Daoy (cell line): ENCODE measurements at regions not wholly inside any gene's neighbourhood (a gene's known extent, or its start where the extent isn't known, plus 50 kb on each side); places are given as distances from the start of the nearest gene placed in this dataset.

Source experiments
- DNase-seq: peaks from one replicate; pipeline ENCODE4 v3.0.0-alpha.2; 2015; ENCODE audit warnings: low read depth

DNA sequence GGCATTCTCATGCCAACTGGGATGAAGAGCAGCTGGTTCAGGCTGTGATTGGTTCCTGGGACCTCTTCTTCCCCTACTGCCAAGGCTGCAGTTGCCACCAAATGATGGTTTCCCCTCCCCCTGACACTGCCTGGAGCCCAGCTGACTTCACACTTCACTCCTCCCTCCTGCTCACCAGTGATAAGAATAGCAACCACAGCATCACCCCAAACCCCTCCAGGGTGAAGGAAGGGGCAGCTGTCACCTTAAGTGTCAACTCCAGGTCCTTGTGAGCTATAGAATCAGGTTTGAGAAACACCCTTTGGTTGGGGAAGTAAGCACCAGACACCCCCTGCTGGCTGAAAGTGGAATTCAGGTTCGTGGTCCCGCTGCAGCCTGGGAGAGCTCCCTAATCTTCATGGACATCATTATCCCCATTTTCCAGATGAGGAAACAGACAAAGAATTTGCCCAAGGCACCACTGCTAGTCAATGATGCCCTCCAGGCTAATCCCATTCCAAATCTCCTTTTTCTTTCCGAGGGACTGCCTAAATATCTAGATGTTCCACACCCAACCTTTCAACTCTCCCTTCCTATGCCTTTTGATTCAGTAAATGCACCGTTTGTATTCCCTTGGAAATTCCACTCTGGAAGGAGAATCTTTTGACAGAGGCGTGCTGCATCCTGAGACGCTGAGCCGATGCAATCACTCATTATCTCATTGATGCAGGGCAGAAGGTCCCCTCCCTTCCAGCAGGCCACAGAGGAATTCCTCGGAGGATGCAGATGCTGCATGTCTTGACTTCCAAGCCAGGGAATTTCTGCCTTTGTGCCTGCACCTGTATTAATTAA, 50.6 kb upstream of the UQCRFS1 start:
- peak; percentile 42 for DNase-seq

DNA sequence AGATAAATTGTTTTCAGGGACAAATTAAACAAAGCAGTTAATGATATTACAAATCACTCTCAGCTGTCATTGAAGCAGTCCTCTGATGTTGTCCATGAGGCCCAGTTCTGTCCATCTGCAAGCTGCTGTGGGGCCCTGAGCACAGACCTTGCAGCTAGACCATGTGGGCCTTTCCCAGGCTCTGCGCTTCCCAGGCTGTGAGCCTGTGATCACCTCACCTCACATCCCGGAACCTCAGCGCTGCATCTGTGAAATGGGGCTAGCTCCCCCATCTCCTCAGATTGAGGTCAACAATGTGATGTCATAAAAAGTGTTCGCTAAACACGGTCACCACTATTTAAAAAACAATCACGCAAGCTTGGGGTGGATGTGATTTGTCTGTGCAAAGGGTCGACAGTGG, 51.9 kb upstream of the UQCRFS1 start:
- DNase-seq: no peak

DNA sequence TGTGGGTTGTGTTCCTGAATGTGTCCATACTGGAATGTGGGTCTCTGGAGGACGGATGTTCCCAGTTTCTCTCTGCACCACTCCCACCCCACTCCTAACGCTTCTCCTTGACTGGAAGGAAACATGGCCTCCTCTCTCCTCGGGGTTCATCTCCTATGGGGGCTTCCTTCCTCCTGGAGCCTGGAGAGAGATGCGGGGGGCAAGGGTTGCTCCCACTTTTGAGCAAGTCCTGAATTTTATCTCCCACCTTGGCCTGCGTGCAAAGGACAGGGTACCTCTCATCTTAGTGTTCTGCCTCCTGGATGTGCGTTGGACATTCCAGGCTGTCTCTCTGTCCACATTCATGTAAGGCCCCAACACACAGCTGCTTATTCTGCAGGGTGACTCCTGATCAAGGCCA, 52.5 kb upstream of the UQCRFS1 start:
- no peak for DNase-seq

DNA sequence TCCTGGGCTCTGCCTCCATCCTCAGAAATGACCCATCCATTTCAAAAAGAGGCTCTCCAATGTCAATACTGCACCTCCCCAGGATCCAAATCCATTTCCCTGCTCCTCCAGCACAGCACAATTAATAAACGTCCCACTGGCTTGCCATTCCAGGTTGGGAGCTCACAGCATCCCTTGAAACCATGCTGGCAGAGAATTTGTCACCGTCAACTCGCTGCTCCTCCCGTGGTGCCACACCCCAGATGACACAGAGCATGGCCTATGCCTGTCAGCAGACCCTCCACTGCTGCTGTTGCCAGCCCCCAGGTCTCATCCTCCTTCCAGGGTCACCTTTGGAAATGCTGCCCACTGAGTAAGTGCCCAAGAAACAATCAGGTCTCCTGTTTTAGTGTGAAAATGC, 53.0 kb upstream of the UQCRFS1 start:
- no peak for DNase-seq

GRCh38 chr19:29266603-29267002, 53.7 kb upstream of the UQCRFS1 start:
- no peak for DNase-seq

GRCh38 chr19:29267701-29268100, 54.8 kb upstream of the UQCRFS1 start:
- DNase-seq: no peak

- DNase-seq: no peak
These were observed 55.2 kb upstream of the UQCRFS1 start for GRCh38 chr19:29268103-29268502.

DNA sequence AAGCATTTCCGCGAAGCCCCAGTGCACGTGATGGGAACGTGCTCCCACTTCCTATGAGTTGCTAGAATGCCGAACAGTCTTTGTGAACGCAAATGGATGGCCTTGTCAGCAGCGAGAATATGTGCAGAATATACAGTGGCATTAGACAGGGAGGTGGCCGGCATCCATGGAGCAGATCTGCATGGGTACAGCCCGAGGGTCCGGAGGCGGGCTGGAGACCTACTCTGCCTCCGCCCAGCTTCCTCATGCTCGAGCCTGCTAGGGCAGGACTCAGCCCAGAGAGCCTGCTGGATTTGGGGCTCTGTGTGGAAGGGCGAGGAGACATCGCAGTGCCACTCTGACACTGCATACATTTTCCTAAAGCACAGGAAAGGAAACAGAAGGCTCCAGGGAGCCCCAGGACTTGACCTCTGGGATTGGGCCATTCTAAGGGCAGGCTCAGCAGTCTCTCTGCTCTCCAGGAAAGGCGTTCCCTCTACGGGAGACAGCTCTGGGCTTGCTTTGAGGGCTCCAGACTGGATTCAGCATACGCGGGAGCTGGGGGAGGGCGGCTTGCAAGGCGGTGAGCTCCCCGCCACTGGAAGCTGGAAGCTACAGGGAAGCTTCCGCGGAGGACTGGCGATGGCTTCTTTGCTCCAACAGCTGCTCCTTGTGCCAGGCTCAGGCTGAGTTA, 55.9 kb upstream of the UQCRFS1 start:
- no peak for DNase-seq

DNA sequence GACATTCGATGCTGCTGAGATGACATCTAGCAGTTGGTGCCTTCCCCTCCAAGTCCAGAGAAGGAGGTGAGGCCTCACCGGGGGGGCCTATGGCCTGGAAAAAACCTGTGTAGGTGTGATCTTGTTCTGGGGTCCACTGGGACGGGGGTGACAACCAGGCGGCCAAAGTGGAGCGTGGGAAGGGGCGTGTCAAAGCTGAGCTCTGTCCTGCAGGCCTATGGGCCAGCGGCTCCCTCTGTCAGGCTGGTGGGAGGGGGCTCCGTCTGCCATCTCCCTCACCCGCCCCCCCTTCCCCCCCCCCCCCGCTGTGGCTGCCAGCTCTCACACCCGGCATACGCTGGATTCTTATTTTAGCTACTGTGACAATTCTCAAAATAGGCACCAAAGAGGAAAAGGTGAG, 56.7 kb upstream of the UQCRFS1 start:
- DNase-seq: no peak

GRCh38 chr19:29271341-29271740, 58.4 kb upstream of the UQCRFS1 start:
- DNase-seq: no peak

GRCh38 chr19:29271911-29272310, 59.0 kb upstream of the UQCRFS1 start:
- DNase-seq: no peak

- no peak for DNase-seq
These were observed 60.2 kb upstream of the UQCRFS1 start for GRCh38 chr19:29273000-29273640.

GRCh38 chr19:29275266-29275665, 62.3 kb upstream of the UQCRFS1 start:
- DNase-seq: no peak

DNA sequence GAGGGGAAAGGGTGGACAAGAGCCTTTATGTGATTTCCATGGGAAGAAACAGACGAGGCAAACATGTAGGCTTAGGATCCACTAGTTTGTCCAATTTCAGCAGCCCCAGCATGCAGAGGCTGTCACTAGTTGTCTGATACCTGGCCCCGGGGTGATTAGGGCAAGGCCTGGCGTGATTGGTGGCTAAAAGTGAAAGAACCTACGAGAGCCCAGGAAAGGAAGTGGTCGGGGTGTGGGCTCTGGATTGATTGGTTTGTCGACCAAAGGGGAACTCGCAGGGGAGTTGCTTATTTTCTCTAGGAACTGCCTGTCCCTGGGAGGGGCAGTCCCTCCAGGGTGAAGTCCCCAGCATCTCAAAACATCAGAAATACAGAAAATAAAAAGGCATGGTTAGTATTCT, 64.2 kb upstream of the UQCRFS1 start:
- DNase-seq: peak; percentile 81

DNA sequence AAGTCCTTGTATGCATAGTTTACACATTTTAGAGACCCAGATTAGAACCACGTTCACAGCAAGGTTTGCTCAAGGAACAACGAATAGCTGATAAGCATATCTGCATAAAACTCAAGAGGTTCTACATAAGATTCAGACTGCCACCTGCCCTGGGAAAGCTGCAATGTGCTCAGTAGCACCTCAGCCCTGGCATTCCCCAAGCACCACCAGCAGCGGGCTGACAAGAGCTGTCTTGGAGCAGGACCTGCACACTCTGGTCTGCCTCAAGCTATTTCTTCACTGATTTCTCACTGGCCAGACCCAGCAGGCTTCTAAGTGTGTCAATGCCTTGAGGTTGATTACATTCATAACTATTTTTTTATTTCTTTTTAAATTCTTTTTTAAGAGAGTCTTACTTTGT, 65.8 kb upstream of the UQCRFS1 start:
- no peak for DNase-seq

GRCh38 chr19:29283366-29283765, 70.4 kb upstream of the UQCRFS1 start:
- DNase-seq: no peak

- no peak for DNase-seq
These were observed 72.3 kb upstream of the UQCRFS1 start for GRCh38 chr19:29285187-29285687.

- DNase-seq: peak; percentile 31
These were observed 72.9 kb upstream of the UQCRFS1 start for GRCh38 chr19:29285878-29286277.

DNA sequence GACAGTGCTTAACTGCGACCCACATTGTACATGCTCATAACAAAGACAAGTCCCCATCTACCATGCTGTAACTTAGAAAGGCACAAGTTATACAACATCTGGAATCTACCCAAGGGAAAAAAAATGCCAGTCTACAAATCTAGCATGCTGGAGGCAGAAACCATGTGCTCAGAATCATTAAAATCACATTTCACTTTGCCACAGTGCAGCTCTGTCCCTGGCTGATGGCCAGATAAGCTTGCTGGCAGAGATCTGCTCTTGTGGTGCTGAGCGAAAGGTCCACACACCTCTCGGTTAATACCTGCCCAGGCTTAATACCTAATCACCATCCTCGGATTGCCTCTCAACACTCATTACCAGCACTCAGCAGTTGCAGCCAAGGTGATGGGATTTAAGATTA, 74.1 kb upstream of the UQCRFS1 start:
- no peak for DNase-seq

- DNase-seq: no peak
These were observed 75.3 kb upstream of the UQCRFS1 start for GRCh38 chr19:29288256-29288655.

DNA sequence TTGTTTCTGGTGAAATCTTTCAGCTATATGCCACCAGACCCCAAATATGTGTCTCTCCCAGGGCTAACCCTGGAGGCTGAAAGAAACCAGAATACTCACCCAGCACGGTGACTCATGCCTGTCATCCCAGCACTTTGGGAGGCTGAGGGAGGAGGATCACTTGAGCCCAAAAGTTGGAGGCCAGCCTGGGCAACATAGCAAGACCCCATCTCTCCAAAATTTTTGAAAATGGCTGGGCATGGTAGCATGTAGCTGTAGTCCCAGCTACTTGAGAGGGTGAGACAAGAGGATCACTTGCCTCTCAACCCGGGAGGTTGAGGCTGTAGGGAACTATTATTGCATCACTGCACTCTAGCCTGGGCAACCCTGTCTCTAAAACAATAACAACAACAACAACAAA, 76.1 kb upstream of the UQCRFS1 start:
- no peak for DNase-seq

DNA sequence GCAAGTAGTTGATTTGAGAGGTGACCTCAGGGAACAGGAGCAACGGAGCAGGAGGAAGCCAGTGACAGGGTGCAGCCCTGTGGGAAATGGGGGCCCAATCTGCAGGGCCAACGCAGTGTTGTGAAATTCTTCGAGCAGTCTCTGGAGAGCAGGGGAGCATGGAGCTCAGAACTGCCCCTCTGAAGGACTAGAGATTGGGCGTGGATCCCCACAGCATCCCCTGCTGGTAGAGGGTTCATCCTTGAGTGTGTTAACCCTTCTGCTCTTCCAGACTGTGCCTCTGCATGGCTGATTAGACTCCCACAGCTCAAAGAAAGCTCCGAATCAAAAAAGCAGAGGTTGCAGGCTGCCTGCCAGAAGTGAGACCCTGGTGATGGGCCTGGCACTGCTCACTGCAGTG, 77.9 kb upstream of the UQCRFS1 start:
- no peak for DNase-seq

DNA sequence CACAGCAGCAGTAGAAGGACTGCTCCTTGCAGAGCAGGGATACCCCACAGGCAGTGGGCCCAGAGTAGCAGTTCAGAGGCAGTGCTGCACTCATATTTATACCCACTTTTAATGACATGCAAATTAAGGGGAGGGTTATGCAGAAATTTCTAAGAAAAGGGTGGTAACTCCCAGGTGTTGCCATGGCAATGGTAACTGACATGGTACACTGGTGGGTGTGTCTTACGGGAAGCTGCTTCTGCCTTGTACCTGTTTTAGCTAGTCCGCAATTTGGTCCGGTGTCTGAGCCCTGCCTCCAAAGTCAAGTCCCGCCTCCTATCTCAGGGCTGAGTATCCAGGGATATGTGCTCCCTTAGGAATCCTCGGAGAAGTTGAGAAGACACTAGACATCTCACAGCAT, 79.2 kb upstream of the UQCRFS1 start:
- DNase-seq: no peak
